ENCODE measurements at regions not wholly inside any gene's neighbourhood (a gene's known extent, or its start where the extent isn't known, plus 50 kb on each side); places are given as distances from the start of the nearest gene placed in this dataset.

DNA sequence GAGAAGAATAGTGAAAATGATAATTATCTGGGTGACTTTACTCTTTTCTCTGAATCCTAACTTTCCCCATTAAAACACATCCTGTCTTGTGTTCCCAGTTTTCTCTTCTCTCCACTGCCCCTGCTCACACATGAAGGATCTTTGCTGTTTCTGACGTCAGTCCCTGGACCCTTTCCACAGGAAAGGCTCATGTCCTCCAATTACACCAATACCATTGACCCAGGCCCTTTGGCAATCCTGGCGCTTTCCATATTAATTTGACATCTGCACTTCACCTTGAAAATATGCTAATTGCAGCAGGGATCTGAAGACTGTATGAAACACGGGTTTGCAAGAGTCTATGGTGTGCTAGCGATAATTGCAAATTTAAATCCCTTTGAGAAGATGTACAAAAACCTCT lies 170.2 kb upstream of the GOT2 start:
- TF ChIP-seq, protein P1, sequence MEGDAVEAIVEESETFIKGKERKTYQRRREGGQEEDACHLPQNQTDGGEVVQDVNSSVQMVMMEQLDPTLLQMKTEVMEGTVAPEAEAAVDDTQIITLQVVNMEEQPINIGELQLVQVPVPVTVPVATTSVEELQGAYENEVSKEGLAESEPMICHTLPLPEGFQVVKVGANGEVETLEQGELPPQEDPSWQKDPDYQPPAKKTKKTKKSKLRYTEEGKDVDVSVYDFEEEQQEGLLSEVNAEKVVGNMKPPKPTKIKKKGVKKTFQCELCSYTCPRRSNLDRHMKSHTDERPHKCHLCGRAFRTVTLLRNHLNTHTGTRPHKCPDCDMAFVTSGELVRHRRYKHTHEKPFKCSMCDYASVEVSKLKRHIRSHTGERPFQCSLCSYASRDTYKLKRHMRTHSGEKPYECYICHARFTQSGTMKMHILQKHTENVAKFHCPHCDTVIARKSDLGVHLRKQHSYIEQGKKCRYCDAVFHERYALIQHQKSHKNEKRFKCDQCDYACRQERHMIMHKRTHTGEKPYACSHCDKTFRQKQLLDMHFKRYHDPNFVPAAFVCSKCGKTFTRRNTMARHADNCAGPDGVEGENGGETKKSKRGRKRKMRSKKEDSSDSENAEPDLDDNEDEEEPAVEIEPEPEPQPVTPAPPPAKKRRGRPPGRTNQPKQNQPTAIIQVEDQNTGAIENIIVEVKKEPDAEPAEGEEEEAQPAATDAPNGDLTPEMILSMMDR (conservative IDR thresholded peaks at IDR 0.05; ENCODE audit: low read depth, low read length) = no peak
- TF ChIP-seq EZH2 (IDR thresholded peaks at IDR 0.05; ENCODE audit: low read length, unreplicated experiment) = no peak

All from PC-3 (cell line).